NCI-H524 treated with DMSO at 0.1 percent for 48 hours (cell line): ENCODE measurements at regions not wholly inside any gene's neighbourhood (a gene's known extent, or its start where the extent isn't known, plus 50 kb on each side); places are given as distances from the start of the nearest gene placed in this dataset.

Source experiments
- DNase-seq: peaks from one replicate; lab custom pipeline; 2025; lab: John Stamatoyannopoulos, UW

GRCh38 chr1:195394567-195394966 is 1213.7 kb downstream of the KCNT2 start:
- DNase-seq: no peak

GRCh38 chr1:195376190-195376589 is 1232.0 kb downstream of the KCNT2 start:
- DNase-seq: no peak

DNA sequence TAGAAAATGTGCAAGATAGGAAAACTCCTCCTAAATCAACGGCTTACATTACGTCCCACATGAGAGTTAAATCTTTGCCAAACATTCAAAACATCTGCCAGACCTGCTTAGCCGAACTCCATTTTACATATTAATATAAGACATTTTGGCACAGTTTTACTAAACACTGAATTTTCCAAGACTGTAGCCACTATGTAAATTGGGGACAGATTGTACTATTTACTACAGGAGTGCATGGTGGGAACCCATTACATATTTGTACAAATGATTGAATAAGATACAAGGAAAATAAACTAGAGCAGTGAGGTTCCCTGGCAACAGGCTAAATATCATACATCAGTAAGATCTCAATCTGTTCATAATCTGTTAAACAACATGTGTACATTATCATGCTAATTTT is 1234.4 kb downstream of the KCNT2 start:
- DNase-seq: no peak

DNA sequence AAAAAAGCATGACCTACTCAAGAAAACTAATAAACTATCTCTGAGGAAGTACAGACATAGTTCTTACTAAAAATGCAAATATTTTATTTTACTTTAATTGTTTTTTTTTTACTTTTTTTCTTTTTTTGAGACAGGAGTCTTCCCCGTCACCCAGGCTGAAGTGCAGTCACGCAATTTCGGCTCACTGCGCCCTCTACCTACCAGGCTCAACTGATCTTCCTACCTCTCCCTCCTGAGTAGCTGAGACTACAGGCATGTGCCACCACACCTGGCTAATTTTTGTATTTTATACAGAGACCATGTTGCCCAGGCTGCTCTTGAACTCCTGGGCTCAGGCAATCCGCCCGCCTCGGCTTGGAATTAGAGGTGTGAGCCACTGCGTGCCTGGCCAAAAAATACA is 1263.1 kb downstream of the KCNT2 start:
- DNase-seq: no peak

DNA sequence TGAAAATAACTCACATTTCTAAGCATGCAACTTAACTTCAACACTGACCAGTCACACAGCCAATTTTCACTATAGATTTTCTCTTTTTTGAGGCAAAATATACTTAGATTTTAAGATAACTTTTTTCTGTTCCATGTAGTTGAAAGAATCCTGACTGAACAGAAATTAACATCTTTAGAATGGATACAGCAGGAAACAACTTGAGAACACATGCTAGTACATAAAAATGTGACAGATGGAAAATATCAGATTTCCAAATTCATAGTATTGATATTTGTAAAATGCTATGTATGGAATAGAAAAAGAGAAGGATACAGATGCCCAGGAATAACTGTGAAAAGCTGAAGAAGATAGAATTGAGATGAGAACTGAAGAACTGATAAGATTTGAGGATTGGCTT is 1270.6 kb downstream of the KCNT2 start:
- no peak for DNase-seq

DNA sequence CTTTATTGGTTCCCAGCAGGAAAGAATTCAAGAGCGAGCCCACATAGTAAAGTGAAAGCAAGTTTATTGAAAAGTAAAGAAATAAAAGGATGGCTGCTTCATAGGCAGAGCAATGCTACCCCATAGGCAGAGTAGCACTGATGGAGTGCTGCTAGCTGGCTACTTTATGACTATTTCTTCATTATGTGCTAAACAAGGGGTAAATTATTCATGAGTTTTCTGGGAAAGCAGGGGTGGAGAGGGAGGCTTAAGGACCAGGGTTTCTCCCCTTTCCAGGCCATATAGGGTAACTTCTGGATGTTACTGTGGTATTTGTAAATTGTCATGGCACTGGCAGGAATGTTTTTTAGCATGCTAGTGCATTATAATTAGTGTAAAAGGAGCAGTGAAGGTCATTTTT is 1271.4 kb downstream of the KCNT2 start:
- DNase-seq: no peak

GRCh38 chr1:195335541-195335940 is 1272.7 kb downstream of the KCNT2 start:
- no peak for DNase-seq

GRCh38 chr1:195332102-195332501 is 1276.1 kb downstream of the KCNT2 start:
- no peak for DNase-seq

DNA sequence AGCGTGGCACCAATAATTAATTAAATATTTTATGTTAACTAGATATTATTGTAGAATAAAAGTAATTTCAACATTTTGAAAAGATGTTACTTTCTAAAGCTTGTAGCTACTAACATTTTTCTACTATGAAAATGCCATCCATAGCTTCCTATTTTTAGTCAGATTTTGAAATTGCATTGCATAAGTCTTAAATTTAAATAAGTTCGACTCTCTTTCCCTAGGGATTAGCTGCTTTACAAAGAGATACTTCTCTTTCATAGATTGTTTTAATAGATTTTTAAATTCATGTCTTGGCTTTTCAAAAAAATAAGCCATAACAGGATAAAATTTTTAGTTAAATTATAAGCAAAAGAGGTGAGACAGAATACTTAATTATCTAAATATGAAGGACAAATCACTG is 1279.6 kb downstream of the KCNT2 start:
- DNase-seq: no peak

GRCh38 chr1:195328102-195328501 is 1280.1 kb downstream of the KCNT2 start:
- DNase-seq: no peak

GRCh38 chr1:195327361-195327760 is 1280.9 kb downstream of the KCNT2 start:
- DNase-seq: no peak

DNA sequence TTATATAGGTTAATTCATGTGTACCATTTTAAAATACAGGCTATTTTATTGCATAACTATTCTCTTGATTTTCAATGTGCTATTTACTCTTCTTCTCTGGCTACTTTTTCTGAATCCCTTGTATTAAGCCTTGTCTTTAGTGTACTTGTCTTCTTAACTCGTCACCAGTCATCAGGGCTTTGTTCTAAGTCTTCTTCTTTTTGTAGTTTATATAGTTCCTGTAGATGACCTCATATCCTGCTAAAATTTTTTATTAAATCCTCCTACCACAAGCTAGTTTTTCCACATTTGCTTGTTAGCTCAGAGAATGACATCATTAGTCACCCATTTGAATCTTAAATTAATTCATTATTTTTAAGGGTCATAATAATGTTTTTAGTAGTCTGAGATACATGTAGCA is 1281.9 kb downstream of the KCNT2 start:
- no peak for DNase-seq

DNA sequence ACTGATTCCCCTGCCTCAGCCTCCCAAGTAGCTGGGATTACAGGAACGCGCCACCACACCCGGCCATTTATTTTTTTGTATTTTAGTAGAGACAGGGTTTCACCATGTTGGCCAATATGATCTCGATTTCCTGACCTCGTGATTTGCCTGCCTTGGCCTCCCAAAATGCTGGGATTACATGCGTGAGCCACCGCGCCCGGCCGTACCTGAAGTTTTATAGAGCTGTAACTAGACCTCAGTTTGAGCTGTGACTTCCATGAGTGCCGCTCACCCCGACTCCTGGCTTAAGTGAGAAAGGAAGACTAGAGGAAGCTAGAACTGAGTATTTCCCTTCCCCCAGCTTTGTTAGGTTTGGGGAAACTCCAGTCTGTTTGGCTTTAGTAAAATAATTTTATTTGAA is 1283.1 kb downstream of the KCNT2 start:
- DNase-seq: no peak

DNA sequence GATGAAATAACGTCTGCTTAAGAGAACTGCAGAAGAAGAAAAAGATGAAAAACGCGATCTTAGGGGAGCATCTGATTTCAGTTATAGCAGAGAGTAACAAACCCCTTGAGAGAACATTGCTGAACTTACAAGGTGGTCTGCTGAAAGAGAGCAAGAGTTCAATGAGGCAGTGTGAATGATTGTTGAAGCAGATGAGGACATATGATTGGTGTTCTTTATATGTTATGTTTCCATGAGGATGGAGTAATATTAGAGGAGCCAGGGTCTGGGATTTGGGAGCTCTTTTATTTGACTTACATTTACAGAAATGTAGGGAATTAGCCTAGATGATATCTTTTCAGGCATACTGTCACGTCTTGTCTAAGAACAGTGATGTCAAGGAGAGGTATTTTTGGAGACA is 1302.0 kb downstream of the KCNT2 start:
- no peak for DNase-seq

DNA sequence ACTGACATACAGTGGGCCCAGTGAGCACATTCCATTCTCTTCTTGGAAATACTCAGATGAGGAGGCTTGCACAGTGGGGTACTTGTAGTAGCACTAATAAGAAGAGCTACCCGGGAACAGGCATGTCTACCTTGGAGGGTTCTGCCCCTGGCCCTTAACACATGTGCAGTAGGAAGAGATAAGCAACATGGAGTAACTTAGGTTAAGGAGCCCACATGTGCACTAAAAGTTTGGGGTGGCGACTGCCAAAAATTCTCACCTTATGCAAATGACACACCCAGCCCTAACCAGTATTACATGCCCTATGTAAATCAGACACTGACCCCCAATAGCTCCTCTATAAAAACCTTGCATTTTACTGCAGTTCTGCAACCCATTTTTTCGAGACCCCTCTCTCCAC is 1313.3 kb downstream of the KCNT2 start:
- no peak for DNase-seq

DNA sequence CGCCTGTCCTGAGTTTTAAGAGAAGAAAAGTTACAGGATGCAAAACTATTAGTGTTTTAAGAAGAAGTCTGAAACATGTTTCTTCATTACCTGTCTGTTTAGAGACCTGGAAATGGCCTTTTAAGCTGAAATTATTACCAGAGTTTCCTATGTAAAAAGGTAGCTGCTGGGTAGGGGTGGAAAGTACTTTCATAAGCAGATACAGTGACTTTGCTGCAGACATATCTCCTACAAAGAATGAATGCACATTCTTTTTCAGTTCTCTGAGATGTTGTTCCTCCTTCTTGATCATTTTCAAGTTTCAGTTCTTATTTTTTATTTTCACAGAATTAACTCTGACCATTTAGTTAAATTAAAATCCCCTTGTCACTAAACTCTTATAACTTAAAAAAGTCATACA is 1329.6 kb downstream of the KCNT2 start:
- DNase-seq: no peak

GRCh38 chr1:195275710-195276109 is 1332.5 kb downstream of the KCNT2 start:
- DNase-seq: no peak

DNA sequence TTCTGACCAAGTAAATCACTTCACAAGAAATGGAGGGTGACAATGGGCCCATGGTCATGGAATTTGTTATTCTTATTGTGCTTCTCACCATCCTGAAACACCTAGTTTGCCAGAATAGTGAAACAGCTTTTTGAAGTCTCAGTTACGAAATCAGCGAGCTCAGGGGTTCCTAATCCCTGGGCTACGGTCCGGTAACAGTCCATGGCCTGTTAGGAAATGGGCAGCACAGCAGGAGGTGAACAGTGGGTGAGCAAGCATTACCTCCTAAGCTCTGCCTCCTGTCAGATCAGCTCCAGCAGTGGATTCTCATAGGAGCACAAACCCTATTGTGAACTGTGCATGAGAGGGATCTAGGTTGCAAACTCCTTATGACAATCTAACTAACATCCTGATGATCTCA is 1356.3 kb downstream of the KCNT2 start:
- no peak for DNase-seq

DNA sequence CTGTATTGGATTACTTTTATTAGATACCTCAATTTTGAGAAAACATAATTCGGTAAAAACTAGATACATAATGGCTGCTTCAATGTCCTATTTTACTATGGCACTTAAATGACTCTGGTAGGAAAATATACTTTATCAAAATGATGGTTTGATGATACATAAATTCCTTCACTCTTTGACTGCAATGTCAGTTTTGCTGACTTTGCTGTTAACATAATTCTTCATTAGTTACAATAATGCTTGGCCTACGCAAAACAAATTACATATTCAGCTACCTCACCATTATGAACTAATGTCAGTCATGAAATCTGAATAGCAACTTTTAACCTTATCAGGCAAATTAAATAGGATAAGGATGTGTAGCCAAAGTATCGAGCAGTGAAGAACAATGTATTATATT is 1364.7 kb downstream of the KCNT2 start:
- no peak for DNase-seq

DNA sequence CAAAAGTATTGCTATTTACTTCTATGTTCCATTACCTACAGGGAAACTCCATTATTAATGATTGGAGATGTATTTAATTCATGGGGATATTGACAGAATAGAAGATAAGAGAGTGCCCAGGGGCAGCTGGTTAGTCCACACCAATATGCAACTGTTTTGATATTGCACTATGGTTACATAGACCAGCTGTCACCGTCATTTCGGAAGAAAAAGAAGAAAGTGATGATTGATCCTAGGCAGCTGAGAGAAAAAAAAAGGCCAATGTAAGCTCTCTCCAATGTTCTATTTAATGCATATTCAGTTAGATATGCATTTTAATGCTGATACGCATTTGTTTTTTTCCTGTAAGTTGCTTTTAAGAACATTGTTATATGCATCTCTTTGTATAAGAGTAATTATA is 1367.2 kb downstream of the KCNT2 start:
- no peak for DNase-seq

- DNase-seq: no peak
Observed at GRCh38 chr1:195238313-195238712, 1369.9 kb downstream of the KCNT2 start.

DNA sequence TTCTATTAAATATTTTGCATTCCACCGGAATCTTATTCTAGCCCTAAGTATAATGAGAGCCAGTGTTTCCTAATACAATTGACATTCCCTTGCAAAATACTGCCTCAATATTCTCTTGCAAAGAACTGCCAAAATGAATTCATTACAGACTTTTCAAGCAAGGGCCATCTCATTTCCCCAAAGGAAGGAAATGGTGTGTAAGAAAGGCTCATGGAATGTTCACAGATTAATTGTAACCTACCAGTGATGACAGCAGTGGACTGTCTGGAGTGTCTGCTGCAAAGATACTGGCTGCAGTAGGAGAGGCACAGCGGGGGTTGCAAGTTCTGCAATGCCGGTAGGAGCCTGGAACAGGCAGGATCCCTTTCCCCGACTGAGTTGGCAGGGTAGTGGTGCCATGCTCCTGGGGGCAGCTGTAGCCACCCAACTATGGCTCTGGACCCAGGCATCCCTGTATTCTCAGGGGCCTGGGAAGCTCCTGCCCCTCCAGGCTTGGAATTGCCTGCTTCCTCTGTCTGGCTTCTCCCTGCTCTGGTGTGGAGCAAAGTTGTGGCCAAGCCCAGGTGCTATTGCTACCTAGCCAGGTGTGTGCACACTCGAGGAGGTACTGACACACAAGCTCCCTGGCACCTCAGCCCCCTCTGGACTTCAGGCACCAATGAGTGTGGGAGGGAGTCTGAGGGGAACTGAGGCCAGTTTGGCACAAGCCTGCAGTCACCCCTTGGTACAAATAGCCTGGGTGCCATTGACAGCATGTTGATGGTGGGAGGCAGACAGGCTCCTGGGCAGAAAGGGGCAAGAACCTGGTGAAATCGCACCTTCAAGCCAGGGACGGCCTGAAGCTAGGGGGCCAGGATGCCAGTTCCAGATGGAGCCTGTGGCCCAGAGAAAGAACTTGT is 1371.0 kb downstream of the KCNT2 start:
- no peak for DNase-seq

DNA sequence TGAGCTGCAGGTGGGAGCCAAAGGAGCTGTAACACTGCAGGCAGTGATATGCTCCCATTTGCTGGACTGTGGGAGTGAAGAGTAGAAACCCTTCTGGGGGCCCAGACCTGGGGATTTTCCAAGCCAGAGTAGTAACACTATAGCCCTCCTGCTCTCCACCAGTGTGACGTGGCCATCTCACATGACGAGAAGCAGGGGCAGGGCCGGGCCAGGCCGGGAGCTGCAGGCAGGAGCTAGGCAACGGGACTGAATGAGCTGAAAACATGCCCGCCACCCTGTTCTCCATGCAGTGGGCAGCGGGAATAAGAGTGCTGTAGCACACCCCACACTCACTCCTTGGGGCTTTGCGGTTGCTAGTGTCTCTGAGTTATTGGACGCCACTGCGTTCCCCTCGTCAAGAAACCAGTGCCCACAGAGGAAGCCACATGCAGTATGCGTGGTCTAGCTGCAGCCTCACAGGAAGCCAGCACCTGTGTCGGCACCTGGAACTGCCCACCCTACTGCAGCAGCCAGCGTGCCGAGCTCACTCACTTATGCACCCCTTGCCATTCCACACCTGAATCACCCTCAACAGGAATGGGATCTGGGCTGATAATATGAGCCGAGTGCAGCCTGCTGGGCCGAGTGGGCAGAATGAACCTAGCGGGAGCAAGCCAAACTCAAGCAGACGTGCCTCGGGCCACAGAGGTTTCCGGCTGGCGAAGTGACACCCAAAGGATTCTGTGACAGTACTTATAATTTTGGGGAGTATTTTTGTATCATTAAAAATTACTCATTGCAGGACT is 1389.6 kb downstream of the KCNT2 start:
- DNase-seq: no peak
